ENCODE measurements at regions not wholly inside any gene's neighbourhood (a gene's known extent, or its start where the extent isn't known, plus 50 kb on each side); places are given as distances from the start of the nearest gene placed in this dataset.
"Not testable (repeated sequence)": the region's sequence is repeated elsewhere in the genome, so short reads cannot be mapped to it uniquely, and the experiment has no call there.

- TF ChIP-seq CTCF, POLR2A, POLR2AphosphoS5, EP300 (IDR thresholded peaks at IDR 0.05): not testable (repeated sequence)
Observed at GRCh38 chr6:168850027-168850736, 403.5 kb downstream of the THBS2 start.

Measured in stomach (tissue), 4 donors.